HEK293T (cell line): ENCODE measurements at regions not wholly inside any gene's neighbourhood (a gene's known extent, or its start where the extent isn't known, plus 50 kb on each side); places are given as distances from the start of the nearest gene placed in this dataset.

Source experiments
- CTCF ChIA-PET: fragments of 350-600 bp; formaldehyde crosslinking; extraction: SDS; loops from one replicate; lab custom pipeline; 2021; ENCODE audit warnings: antibody characterized with exemption, inconsistent platforms; lab: Yijun Ruan, JAX
- POLR2A ChIA-PET: fragments of 350-600 bp; formaldehyde crosslinking; extraction: SDS; loops from one replicate; lab custom pipeline; 2020; ENCODE audit warnings: antibody characterized with exemption, inconsistent platforms; lab: Yijun Ruan, JAX
- DNase-seq: peaks from one replicate; pipeline ENCODE4 v3.0.0; 2012; ENCODE audit warnings: mixed read lengths; ENCODE audit errors: extremely low spot score
- ARNT ChIP-seq: fragments of 450-650 bp; IDR thresholded peaks from 2 replicates; pipeline ENCODE4 v1.6.1; 2017; ENCODE audit warnings: mild to moderate bottlenecking
- BHLHE40 ChIP-seq: fragments of 450-650 bp; IDR thresholded peaks from 2 replicates; pipeline ENCODE4 v1.6.1; 2016; ENCODE audit warnings: mild to moderate bottlenecking, moderate library complexity, borderline replicate concordance
- CTBP1 ChIP-seq: fragments of 450-650 bp; IDR thresholded peaks from 2 replicates; pipeline ENCODE4 v1.6.1; 2016; ENCODE audit warnings: borderline replicate concordance
- ELF4 ChIP-seq: fragments of 450-650 bp; IDR thresholded peaks from 2 replicates; pipeline ENCODE4 v1.6.1; 2017; ENCODE audit warnings: antibody characterized with exemption
- FOXA1 ChIP-seq: fragments of 450-650 bp; IDR thresholded peaks from 2 replicates; pipeline ENCODE4 v1.6.1; 2016; ENCODE audit warnings: mild to moderate bottlenecking
- FOXK2 ChIP-seq: fragments of 450-650 bp; IDR thresholded peaks from 2 replicates; pipeline ENCODE4 v1.6.1; 2016; ENCODE audit warnings: mild to moderate bottlenecking
- FOXM1 ChIP-seq: fragments of 450-650 bp; IDR thresholded peaks from 2 replicates; pipeline ENCODE4 v1.6.1; 2017; ENCODE audit warnings: mild to moderate bottlenecking, borderline replicate concordance
- HDGF ChIP-seq: fragments of 450-650 bp; IDR thresholded peaks from 2 replicates; pipeline ENCODE4 v1.6.1; 2017; ENCODE audit warnings: antibody characterized with exemption, borderline replicate concordance
- L3MBTL2 ChIP-seq: fragments of 450-650 bp; conservative IDR thresholded peaks from 2 replicates; pipeline ENCODE4 v1.6.1; 2016; ENCODE audit warnings: mild to moderate bottlenecking
- LEF1 ChIP-seq: fragments of 450-650 bp; IDR thresholded peaks from 2 replicates; pipeline ENCODE4 v1.6.1; 2017; ENCODE audit warnings: mild to moderate bottlenecking, borderline replicate concordance
- NFRKB ChIP-seq: fragments of 450-650 bp; IDR thresholded peaks from 2 replicates; pipeline ENCODE4 v1.6.1; 2016; ENCODE audit warnings: mild to moderate bottlenecking, moderate library complexity
- SP1 ChIP-seq: fragments of 450-650 bp; IDR thresholded peaks from 2 replicates; pipeline ENCODE4 v1.6.1; 2017
- SUZ12 ChIP-seq: fragments of 450-650 bp; IDR thresholded peaks from 2 replicates; pipeline ENCODE4 v1.6.1; 2016; ENCODE audit warnings: mild to moderate bottlenecking
- TARDBP ChIP-seq: fragments of 450-650 bp; IDR thresholded peaks from 2 replicates; pipeline ENCODE4 v1.6.1; 2016
- ZNF384 ChIP-seq: fragments of 450-650 bp; IDR thresholded peaks from 2 replicates; pipeline ENCODE4 v1.6.1; 2016
- TF ChIP-seq, protein P1 (sequence below): fragments of 450-650 bp; IDR thresholded peaks from 2 replicates; pipeline ENCODE4 v1.6.1; 2016

DNA sequence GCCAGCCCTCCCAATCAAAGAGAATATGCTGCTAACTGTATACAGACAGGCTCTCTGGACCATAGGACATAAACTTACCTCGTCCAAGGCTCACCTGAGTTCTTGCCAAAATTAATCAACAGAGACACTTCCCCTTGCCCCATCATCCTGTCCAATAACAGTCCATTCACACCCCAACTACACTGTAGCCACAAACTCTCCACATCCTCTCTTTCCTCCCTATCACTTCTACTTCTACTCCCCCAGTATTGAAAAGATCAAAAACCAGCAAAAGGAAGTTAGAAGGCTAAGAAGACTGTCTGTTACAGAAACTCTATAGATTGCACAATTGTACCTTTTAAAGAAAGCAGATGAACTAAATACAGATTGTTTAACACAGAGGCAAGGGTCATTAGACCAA lies 133.5 kb upstream of the STT3B start:
- ChIA-PET POLR2A (no interaction called here), CTCF (no interaction called here)
- no peak for TF ChIP-seq TARDBP
- TF ChIP-seq SP1 = no peak
- no peak for TF ChIP-seq FOXK2
- no peak for TF ChIP-seq CTBP1
- no peak for TF ChIP-seq BHLHE40
- no peak for TF ChIP-seq L3MBTL2
- no peak for TF ChIP-seq FOXA1
- no peak for TF ChIP-seq LEF1
- TF ChIP-seq, protein P1, sequence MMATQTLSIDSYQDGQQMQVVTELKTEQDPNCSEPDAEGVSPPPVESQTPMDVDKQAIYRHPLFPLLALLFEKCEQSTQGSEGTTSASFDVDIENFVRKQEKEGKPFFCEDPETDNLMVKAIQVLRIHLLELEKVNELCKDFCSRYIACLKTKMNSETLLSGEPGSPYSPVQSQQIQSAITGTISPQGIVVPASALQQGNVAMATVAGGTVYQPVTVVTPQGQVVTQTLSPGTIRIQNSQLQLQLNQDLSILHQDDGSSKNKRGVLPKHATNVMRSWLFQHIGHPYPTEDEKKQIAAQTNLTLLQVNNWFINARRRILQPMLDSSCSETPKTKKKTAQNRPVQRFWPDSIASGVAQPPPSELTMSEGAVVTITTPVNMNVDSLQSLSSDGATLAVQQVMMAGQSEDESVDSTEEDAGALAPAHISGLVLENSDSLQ = no peak
- DNase-seq = no peak

DNA sequence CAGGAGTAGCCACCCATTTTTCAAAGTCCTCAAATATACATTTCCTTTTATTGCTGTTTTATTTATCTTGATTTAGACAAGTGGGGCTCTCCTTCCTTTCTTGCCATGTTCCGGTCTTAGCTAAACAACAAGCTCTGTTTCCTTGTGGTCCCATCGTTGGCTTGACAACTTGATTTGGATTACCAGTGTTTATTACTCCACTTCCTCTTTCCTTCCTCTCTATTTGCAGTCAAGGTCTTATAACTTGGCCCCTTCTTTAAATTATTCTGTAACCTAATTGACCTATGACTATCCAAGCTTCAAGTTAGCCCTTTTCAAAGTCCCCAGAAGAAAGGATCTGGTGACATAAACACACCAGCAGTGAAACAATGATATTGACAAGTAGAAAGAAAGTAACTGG lies 130.6 kb upstream of the STT3B start:
- DNase-seq = no peak
- TF ChIP-seq ZNF384 (no peak), FOXA1 (no peak), SUZ12 (no peak), FOXM1 (no peak), LEF1 (no peak), CTBP1 (no peak)
- CTCF ChIA-PET = no interaction called here

DNA sequence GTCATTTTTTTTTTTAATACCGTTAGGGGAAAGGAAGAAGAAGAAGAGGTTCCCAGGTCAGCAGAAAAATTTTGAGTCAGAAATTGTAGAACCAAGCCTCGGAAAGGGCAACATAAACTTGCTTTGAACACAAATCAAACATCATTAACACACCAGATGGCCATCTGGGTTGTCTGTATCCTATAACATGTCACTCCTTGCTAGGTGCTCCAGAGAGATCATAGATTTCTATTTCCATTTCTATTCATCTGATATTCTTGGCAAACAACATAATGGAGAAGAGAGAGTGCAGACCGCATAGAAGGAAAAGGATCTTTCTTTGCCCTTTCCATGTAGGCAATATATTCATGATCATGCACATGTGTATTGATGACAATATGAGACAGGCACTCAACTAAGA lies 129.5 kb upstream of the STT3B start:
- no peak for DNase-seq
- TF ChIP-seq HDGF (no peak), ELF4 (no peak), SUZ12 (no peak), NFRKB (no peak), LEF1 (no peak), FOXA1 (no peak), L3MBTL2 (no peak), TARDBP (no peak), FOXM1 (no peak), ARNT (no peak), CTBP1 (no peak), SP1 (no peak), FOXK2 (no peak), BHLHE40 (no peak)
- TF ChIP-seq, protein P1 = no peak
- CTCF ChIA-PET = no interaction called here
- POLR2A ChIA-PET = no interaction called here

More for the DNA sequence above, 130.6 kb upstream of the STT3B start:
- POLR2A ChIA-PET = no interaction called here

- no peak for TF ChIP-seq FOXA1
- no peak for TF ChIP-seq FOXM1
- TF ChIP-seq FOXK2 = no peak
- ChIA-PET CTCF (no interaction called here), POLR2A (interaction anchor here (1.2 kb wide), 1 partner anchor 127 kb away, joined by 3 read pairs; the partner anchor contains the start of gene STT3B)
- no peak for DNase-seq
These were observed 127.9 kb upstream of the STT3B start for GRCh38 chr3:31404871-31405270.

DNA sequence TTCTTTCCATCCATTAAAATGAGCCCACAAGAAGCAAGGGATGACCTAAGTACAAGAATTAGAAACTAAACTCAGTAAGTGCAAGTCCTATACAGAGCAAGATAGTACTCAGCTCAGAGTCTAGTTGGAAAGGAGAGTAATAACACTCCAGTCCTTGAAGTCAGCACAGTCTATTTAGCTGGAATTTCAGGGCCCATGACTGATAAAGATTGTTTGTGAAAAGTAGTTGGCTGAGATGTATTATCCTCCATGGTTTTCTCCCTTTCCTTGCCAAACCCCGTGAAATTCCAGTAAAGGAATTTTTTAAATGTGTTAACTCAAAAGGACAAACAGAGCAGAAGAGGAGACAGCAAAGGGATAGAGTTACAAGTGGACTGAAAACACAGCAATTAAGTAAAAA lies 127.2 kb upstream of the STT3B start:
- TF ChIP-seq ARNT = no peak
- no peak for TF ChIP-seq L3MBTL2
- no peak for TF ChIP-seq CTBP1
- TF ChIP-seq NFRKB = no peak
- no peak for TF ChIP-seq LEF1
- TF ChIP-seq FOXA1 = no peak
- TF ChIP-seq TARDBP = no peak
- no peak for TF ChIP-seq FOXM1
- no peak for TF ChIP-seq SUZ12
- no peak for TF ChIP-seq ELF4
- TF ChIP-seq BHLHE40 = no peak
- TF ChIP-seq FOXK2 = no peak
- TF ChIP-seq SP1 = no peak
- no peak for DNase-seq
- CTCF ChIA-PET = no interaction called here
- POLR2A ChIA-PET = interaction anchor here (1.2 kb wide), 1 partner anchor 127 kb away, joined by 3 read pairs; the partner anchor contains the start of gene STT3B

DNA sequence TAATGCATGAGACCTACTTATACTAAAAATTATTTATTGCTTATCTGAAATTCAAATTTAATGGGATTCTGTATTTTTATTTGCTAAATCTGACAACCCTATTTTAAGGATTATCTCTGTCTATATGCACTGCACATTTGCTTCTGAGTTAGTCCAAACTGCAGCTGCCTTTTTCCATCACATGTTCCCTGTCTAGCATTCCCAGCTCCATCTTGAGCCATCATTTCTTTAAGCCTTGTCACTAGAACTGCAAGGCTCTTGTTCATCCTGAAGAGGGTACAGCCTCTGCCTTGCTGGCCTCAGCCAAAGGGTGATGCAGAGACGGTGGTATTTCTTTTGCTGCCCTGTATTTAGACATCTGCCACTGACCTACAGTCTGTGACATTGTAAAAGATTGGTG lies 125.8 kb upstream of the STT3B start:
- ChIA-PET CTCF (no interaction called here), POLR2A (no interaction called here)
- no peak for DNase-seq
- TF ChIP-seq NFRKB (no peak), SUZ12 (no peak), CTBP1 (no peak), L3MBTL2 (no peak), ELF4 (no peak), FOXA1 (no peak), FOXM1 (no peak), ZNF384 (no peak), HDGF (no peak), LEF1 (no peak)
- TF ChIP-seq, protein P1 = no peak

DNA sequence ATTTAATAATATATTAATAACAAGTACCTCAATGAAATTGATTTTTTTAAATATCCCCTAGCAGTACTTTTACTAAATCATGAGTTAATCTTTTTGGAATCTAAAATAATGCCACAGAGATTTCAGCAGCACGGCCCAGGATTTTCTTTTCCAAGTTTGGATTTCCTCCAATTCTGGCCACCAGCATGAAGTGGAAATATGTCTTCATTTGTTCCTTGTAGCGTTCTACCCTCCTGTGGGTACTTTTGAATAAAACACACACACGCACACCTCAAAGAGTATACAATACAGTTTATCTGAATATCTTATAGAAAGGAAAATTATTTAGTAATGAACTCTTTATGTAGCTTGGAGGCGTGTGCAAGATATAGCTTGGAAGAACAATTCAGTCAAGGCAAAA lies 125.1 kb upstream of the STT3B start:
- no peak for TF ChIP-seq HDGF
- TF ChIP-seq SUZ12 = no peak
- no peak for TF ChIP-seq ARNT
- TF ChIP-seq BHLHE40 = no peak
- DNase-seq = no peak
- ChIA-PET POLR2A (no interaction called here), CTCF (no interaction called here)
